GM21723 (cell line): ENCODE measurements at regions not wholly inside any gene's neighbourhood (a gene's known extent, or its start where the extent isn't known, plus 50 kb on each side); places are given as distances from the start of the nearest gene placed in this dataset.
"Not testable (repeated sequence)": the region's sequence is repeated elsewhere in the genome, so short reads cannot be mapped to it uniquely, and the experiment has no call there.

Source experiments
- ATAC-seq: cut with Tn5 transposase; IDR thresholded peaks from one replicate; pipeline ENCODE4 v1.9.1; 2021; ENCODE audit warnings: mild to moderate bottlenecking, moderate library complexity; ENCODE audit not compliant: unreplicated experiment

GRCh38 chr1:232422898-232423297, 207.0 kb downstream of the SIPA1L2 start:
- no peak for ATAC-seq

GRCh38 chr1:232422098-232422497, 207.8 kb downstream of the SIPA1L2 start:
- ATAC-seq: no peak

DNA sequence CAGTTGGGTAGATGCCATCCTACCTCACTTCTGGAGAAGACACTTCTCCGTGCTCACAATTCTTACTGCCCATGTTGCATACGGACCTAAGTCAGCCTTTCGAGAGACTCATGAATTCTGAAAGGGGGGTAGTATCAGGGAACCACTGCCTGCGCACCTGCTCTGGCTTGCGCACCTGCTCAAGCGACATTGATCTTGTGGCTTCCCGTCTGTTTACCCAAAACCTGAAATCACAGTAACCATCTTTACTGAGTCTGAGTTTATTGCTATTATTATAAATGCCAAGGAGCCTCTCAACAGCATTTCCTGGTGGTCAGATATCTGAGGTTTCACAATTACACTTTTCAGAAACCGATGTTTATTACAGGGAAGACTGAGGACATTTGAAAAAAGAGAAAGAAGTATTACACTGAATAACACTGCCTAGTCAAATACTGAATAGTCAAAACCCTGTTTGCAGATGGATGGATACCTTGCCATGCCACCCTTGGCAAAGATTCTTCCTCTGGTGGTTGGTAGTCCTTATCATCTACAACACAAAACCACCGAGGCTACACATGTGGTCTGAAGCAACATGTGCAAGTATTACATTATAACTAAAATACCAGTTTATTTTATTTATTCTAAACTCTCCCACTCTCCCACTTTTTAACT, 208.7 kb downstream of the SIPA1L2 start:
- no peak for ATAC-seq

DNA sequence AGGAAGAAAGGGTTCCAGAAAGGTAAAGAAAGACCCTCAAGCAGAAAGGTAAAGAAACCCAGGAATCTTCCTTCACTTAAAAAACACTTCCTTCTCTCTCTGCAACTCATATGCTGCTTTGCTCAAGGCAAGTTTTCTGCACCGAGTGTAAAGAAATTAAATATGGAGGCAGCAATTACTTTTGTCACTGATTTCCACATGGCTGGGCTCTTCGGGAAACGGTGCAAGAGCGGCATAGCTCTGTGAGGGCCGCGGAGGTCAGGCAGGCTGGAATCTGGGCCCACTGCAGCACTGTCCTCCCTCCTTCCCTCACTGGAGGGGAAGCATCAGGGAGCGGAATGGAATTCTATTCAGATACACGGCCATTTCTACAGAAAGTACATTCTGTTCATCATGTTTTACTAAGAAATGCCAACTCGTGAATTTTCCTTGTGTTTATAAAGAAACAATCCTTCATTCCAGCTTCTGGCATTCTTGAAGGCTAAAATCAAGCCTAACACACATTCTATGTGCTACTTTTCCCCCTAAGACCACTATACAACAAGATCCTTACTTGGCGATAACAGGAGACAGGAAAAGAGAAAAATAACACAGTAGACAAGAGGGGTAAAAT, 212.2 kb downstream of the SIPA1L2 start:
- ATAC-seq: no peak

DNA sequence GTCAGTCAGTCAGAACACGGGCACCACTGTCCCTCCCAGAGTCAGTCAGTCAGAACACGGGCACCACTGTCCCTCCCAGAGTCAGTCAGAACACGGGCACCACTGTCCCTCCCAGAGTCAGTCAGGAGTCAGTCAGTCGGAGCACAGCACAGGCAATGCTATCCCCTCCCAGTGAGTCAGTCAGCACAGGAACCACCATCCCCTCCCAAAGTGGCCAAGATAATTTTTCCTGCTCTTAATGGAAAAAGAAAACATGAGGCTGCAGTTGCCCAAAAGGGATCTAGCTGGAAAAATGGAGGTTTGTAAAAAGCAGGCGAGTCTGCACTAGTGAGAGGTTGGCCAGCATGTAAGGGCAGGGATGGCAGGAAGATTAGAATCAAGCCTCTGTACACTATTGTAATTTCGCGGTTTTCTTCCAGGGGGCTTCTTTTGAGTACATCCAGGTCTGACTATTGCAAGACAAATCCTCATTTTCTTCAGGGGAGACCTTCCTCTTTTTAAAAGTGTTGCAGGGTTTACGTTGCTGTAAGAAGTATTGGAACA, 213.8 kb downstream of the SIPA1L2 start:
- no peak for ATAC-seq

GRCh38 chr1:232415481-232415880, 214.5 kb downstream of the SIPA1L2 start:
- not testable (repeated sequence) for ATAC-seq

- ATAC-seq: no peak
Measured at GRCh38 chr1:232414100-232414499, 215.8 kb downstream of the SIPA1L2 start.

DNA sequence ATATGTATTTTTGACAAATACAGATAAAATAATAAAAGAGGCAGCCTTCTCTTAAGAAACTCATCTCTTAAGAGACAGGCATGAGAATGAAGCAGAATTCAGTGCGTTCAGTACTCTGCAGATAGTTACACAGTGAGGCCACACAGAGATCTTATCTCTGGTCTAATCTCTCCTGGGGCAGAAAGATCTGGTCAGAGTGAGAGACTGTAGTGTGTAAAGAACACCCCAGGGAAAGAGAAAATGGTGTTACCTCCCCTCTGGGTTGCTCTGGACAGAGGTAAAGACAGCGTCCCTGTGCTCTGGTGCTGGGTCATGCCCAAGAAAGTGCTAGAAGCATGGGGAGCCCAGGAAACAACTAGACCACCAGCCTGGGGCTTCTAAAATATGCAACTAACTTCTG, 216.3 kb downstream of the SIPA1L2 start:
- no peak for ATAC-seq

DNA sequence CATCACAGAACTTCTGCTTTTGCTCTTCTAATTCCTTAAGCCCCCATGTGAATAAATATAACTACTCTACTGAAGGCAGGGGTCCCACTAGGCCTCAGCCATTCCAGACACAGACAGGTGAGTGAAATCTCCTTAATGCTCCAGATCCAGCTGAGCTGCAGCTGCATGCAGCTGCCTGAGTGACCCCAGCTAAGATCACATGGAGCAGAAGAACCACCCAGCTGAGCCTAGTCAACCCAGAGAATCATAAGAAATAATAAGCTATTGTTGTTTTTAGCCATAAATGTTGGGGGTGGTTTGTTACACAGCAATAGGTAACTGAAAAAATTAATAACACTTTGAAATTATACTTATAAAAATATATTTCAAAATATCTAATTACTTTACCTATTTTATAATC, 220.3 kb downstream of the SIPA1L2 start:
- no peak for ATAC-seq

DNA sequence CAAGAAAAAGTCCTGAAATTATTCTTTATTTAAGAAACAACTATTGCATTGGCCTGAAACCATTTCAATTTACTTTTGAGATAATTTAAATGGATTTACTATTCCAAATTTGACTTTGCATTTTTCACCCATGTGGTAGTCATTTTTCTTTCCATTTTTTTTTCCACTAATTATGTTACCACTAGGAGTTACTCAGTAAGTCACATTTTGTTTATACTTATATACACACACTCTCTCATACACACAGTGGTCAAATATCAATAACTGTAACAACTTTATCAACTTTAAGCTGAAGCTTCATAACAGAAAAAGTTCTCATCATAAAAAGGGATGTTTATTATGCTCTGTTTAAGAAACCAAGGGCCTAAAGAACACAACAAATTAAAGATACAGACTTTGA, 222.8 kb downstream of the SIPA1L2 start:
- ATAC-seq: no peak

GRCh38 chr1:232405781-232406180, 224.2 kb downstream of the SIPA1L2 start:
- no peak for ATAC-seq

DNA sequence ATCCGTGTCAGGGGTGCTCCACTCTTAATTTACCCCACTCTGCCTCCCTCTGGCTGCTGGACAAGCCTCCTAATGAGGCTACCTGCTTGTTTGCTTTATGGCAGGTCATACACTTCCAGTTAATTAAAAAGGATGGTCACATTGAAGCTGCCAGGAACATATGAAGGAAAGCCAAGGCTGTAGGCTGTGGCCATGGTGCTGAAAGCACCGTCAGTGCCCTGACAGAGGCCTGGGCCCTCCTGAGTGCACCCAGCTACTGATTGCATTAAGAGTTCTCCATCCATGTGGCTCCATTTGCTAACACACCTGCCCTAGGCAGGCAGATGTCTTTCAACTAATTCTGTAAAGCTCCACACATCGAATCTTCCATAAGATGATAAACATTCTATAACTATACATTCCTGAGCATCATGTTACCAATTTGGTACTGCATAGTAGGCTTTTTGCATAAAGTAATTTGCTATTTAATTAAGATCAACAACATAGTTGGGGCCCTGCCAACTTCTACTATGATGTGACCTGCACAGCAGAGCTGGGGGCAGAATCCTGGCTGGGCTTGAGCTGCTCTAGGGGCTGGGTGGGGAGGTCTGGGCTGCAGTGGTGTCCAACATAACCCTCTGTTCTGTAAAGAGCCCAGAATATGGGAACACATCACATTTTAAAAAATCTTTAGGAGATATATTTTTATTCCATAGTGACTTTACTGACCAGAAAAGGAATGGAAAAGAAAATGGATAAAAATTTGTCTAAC, 224.8 kb downstream of the SIPA1L2 start:
- no peak for ATAC-seq

- no peak for ATAC-seq
Measured at GRCh38 chr1:232404227-232404626, 225.7 kb downstream of the SIPA1L2 start.

DNA sequence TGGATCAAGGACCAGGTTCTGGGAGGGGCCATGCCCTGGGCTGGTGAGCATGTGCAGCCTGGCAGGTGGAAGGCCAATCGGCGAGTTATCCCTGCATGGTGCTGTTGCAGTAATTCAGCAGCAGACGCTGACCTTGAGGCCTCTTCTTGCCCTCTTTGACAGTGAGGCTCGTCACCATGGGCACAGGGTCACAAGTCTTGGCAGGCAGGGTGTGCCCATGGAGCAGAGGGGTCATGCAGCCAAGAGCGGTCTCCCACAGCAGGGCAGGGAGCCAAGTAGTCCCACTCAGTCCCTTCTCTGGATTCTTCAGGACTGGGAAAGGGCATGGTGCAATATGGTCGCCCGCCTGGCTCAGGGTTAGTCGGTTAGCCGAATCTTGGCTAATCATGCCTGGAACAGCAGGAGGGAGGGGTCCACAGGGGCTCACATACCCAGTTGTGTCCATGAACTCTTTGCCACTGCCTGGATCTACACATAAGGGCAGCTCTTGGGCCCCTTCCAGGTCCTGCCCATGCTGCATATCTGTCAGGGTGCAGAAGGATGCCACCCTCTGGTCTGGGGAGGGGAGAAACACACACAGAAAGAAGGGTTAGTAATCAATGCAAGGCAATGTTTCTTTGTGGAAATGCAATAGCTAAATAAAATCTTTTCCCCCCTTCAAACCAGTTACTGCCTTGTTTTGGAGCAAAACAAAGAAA, 226.8 kb downstream of the SIPA1L2 start:
- no peak for ATAC-seq

DNA sequence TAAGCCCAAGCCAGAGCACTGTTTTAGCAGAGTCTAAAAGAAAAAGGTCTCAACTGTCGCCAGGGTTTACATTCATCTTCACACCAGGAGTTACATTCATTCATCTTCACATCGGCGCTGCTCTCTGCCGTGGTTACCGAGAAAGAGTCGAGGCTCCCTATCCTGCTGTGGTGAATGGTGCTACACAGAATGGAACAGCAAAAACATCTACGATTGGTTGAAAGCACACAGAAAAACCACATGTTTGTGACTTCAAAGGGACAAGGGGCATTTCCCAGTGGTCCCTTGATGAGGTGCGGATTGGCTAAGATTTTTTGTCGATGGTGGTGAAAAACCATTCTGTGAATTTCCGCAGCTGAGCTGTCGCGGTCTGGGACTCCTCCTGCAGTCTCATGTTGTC, 231.1 kb downstream of the SIPA1L2 start:
- no peak for ATAC-seq

GRCh38 chr1:232393444-232394146, 236.3 kb downstream of the SIPA1L2 start:
- no peak for ATAC-seq

GRCh38 chr1:232393010-232393409, 236.9 kb downstream of the SIPA1L2 start:
- ATAC-seq: no peak

GRCh38 chr1:232390590-232390989, 239.3 kb downstream of the SIPA1L2 start:
- ATAC-seq: no peak

DNA sequence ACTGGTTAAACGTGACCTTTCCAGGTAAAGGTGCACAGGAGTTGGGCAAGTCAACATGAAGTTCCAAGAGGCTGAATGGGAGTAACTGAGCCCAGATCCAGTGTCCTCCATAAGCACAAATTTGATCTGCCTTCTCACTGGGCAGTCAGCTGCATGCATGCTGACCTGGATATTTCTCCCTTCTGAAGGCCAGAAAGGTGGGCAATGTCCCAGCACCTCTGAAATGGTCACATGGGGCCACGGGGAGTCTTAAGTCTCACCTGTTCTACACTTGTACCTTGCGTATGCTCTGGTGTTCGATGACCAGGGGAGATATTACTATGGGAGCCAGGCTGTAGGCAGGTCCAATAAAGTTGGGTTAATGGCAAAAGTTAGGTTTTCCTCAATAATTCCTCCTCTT, 240.2 kb downstream of the SIPA1L2 start:
- ATAC-seq: no peak

GRCh38 chr1:232388363-232388762, 241.6 kb downstream of the SIPA1L2 start:
- ATAC-seq: no peak
